ENCODE measurements at regions not wholly inside any gene's neighbourhood (a gene's known extent, or its start where the extent isn't known, plus 50 kb on each side); places are given as distances from the start of the nearest gene placed in this dataset.

DNA sequence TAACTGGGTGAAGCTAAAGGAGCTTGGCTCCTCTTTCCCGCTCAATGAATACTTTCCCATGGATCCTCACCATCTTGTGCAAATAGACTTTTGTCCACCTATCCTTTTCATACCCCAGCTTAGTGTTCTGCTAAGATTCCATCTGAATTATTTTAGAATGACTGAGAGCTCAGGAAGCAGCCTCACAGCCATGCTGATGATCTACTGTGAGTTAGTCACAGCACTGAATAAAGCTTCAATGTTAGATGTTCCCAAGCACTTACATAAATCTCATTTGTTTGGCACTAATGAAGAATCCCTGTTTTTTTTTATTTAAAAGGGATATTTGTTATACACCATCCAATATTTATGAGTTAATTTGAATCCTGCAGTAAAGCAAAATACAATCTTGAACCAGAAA is 317.6 kb upstream of the TRPC7 start:
- no peaks in the 10 kb centered on the region for H4K20me1 ChIP-seq (ENCODE audit: control insufficient read depth, insufficient read depth)
- no peak overlapping the region for H3K4me3 ChIP-seq
- ATAC-seq (no peak), FAIRE-seq (no peak), DNase-seq (ENCODE audit: low read depth, low spot score) (no peak)
- no peaks in the 10 kb centered on the region for H3K36me3 ChIP-seq (ENCODE audit: control insufficient read depth in 2 of 2, insufficient read depth in 2 of 2, low read length in 1 of 2)
- H3K79me2 ChIP-seq (ENCODE audit: control insufficient read depth, insufficient read depth, low read length) = no peaks in the 10 kb centered on the region
- TF ChIP-seq, protein P1, sequence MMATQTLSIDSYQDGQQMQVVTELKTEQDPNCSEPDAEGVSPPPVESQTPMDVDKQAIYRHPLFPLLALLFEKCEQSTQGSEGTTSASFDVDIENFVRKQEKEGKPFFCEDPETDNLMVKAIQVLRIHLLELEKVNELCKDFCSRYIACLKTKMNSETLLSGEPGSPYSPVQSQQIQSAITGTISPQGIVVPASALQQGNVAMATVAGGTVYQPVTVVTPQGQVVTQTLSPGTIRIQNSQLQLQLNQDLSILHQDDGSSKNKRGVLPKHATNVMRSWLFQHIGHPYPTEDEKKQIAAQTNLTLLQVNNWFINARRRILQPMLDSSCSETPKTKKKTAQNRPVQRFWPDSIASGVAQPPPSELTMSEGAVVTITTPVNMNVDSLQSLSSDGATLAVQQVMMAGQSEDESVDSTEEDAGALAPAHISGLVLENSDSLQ (IDR thresholded peaks at IDR 0.05) = no peak
- TF ChIP-seq MEF2A (IDR thresholded peaks at IDR 0.05; ENCODE audit: insufficient read depth, low read depth, low read length) (no peak), NR2F1 (conservative IDR thresholded peaks at IDR 0.05) (no peak), CREM (IDR thresholded peaks at IDR 0.05; ENCODE audit: low read depth) (no peak), SMAD1 (IDR thresholded peaks at IDR 0.05; ENCODE audit: low read depth, partially characterized antibody) (no peak), POU2F2 (IDR thresholded peaks at IDR 0.05; ENCODE audit: borderline replicate concordance, low read depth, low read length) (no peak), YBX1 (IDR thresholded peaks at IDR 0.05) (no peak), IRF3 (IDR thresholded peaks at IDR 0.05) (no peak), CHD1 (IDR thresholded peaks at IDR 0.05; ENCODE audit: low read depth, low read length) (no peak), RBBP5 (conservative IDR thresholded peaks at IDR 0.05) (no peak), EZH2 (IDR thresholded peaks at IDR 0.05; ENCODE audit: borderline replicate concordance, control insufficient read depth, low read depth, low read length) (no peak)
- TF ChIP-seq, protein P2, sequence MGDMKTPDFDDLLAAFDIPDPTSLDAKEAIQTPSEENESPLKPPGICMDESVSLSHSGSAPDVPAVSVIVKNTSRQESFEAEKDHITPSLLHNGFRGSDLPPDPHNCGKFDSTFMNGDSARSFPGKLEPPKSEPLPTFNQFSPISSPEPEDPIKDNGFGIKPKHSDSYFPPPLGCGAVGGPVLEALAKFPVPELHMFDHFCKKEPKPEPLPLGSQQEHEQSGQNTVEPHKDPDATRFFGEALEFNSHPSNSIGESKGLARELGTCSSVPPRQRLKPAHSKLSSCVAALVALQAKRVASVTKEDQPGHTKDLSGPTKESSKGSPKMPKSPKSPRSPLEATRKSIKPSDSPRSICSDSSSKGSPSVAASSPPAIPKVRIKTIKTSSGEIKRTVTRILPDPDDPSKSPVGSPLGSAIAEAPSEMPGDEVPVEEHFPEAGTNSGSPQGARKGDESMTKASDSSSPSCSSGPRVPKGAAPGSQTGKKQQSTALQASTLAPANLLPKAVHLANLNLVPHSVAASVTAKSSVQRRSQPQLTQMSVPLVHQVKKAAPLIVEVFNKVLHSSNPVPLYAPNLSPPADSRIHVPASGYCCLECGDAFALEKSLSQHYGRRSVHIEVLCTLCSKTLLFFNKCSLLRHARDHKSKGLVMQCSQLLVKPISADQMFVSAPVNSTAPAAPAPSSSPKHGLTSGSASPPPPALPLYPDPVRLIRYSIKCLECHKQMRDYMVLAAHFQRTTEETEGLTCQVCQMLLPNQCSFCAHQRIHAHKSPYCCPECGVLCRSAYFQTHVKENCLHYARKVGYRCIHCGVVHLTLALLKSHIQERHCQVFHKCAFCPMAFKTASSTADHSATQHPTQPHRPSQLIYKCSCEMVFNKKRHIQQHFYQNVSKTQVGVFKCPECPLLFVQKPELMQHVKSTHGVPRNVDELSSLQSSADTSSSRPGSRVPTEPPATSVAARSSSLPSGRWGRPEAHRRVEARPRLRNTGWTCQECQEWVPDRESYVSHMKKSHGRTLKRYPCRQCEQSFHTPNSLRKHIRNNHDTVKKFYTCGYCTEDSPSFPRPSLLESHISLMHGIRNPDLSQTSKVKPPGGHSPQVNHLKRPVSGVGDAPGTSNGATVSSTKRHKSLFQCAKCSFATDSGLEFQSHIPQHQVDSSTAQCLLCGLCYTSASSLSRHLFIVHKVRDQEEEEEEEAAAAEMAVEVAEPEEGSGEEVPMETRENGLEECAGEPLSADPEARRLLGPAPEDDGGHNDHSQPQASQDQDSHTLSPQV (IDR thresholded peaks at IDR 0.05) = no peak
- ChIA-PET RAD21 (ENCODE audit: unreplicated experiment) (no interaction called here), CTCF (no interaction called here), SMC1A (ENCODE audit: uncharacterized antibody, unreplicated experiment) (no interaction called here), POLR2A (no interaction called here)
- no peak overlapping the region for H3K9ac ChIP-seq (ENCODE audit: control insufficient read depth, insufficient read depth, low read length)
- intact Hi-C loops (cut with micrococcal nuclease; ENCODE audit: unreplicated experiment) = loop anchor here (10.0 kb wide), 1 partner anchor 438 kb away; no protein-coding TSS in a partner anchor
- H3K4me2 ChIP-seq (ENCODE audit: control insufficient read depth, insufficient read depth) = no peak overlapping the region
- no peaks in the 10 kb centered on the region for H3K27me3 ChIP-seq (replicated peaks in 1 of 2; ENCODE audit: control insufficient read depth in 2 of 2, insufficient read depth in 2 of 2, low read length in 1 of 2)
- no peak overlapping the region for H3K27ac ChIP-seq (ENCODE audit: control insufficient read depth, insufficient read depth)
- no peak overlapping the region for H2AFZ ChIP-seq (ENCODE audit: control insufficient read depth, low read depth, low read length)
- in situ Hi-C loops (cut with MboI) = no loop called here
- H3K9me3 ChIP-seq (replicated peaks; ENCODE audit: control insufficient read depth, insufficient read depth, low read length) = no peaks in the 10 kb centered on the region; the same call in 2 of the 3 replicates
- BruUV-seq (replicated peaks) = no TSS peak
- H3K4me1 ChIP-seq (ENCODE audit: control insufficient read depth, insufficient read depth, low read length) = no peaks in the 10 kb centered on the region
- 0% methylated on average over 1 of the region's 1 CpG for WGBS (ENCODE audit: insufficient coverage, insufficient replicate concordance, low lambda C conversion rate, missing lambda C conversion rate)

All from GM12878 (cell line).